GM12864 (cell line): ENCODE measurements at regions not wholly inside any gene's neighbourhood (a gene's known extent, or its start where the extent isn't known, plus 50 kb on each side); places are given as distances from the start of the nearest gene placed in this dataset.
"Not testable (repeated sequence)": the region's sequence is repeated elsewhere in the genome, so short reads cannot be mapped to it uniquely, and the experiment has no call there.

Experiments used
- DNase-seq: peaks from one replicate; pipeline ENCODE4 v3.0.0-alpha.2; 2011; ENCODE audit warnings: low read depth
- H3K4me3 ChIP-seq: 2 replicates; pipeline ENCODE4 v1.5.1; 2011; ENCODE audit warnings: mild to moderate bottlenecking, low read depth, low read length, control low read depth
- CTCF ChIP-seq: IDR thresholded peaks from 2 replicates; pipeline ENCODE4 v1.5.1; 2011; ENCODE audit warnings: low read depth, mild to moderate bottlenecking, moderate library complexity, low read length, control low read depth, inconsistent platforms; ENCODE audit errors: missing control alignments

- H3K4me3 ChIP-seq: no peak overlapping the region
- TF ChIP-seq CTCF: no peak
- no peak for DNase-seq
Observed at GRCh38 chr1:101448018-101448417, 211.2 kb downstream of the S1PR1 start.

- not testable (repeated sequence) for DNase-seq, H3K4me3 ChIP-seq
Observed at GRCh38 chr1:101450691-101451090, 213.9 kb downstream of the S1PR1 start.

- TF ChIP-seq CTCF: no peak
- no peak overlapping the region for H3K4me3 ChIP-seq
- DNase-seq: peak; percentile 48
Observed at GRCh38 chr1:101451888-101452287, 215.1 kb downstream of the S1PR1 start.

GRCh38 chr1:101452825-101453224 is 216.0 kb downstream of the S1PR1 start:
- DNase-seq: no peak
- no peak for TF ChIP-seq CTCF
- no peak overlapping the region for H3K4me3 ChIP-seq

GRCh38 chr1:101453844-101454243 is 217.0 kb downstream of the S1PR1 start:
- DNase-seq: peak; percentile 49
- H3K4me3 ChIP-seq: no peak overlapping the region
- no peak for TF ChIP-seq CTCF

- DNase-seq: no peak
- TF ChIP-seq CTCF: peak; percentile 34
- no peak overlapping the region for H3K4me3 ChIP-seq
Observed at GRCh38 chr1:101455166-101455565, 218.3 kb downstream of the S1PR1 start.

GRCh38 chr1:101460739-101461138 is 223.9 kb downstream of the S1PR1 start:
- no peak for TF ChIP-seq CTCF
- H3K4me3 ChIP-seq: no peak overlapping the region
- no peak for DNase-seq

GRCh38 chr1:101463195-101463594 is 226.4 kb downstream of the S1PR1 start:
- no peak for DNase-seq
- H3K4me3 ChIP-seq: no peak overlapping the region
- TF ChIP-seq CTCF: no peak
